Kidney epithelial cell (primary cell): ENCODE measurements at regions not wholly inside any gene's neighbourhood (a gene's known extent, or its start where the extent isn't known, plus 50 kb on each side); places are given as distances from the start of the nearest gene placed in this dataset.

Source experiments
- DNase-seq: peaks from one replicate; pipeline ENCODE4 v3.0.0-alpha.2; 2010; ENCODE audit warnings: low read depth
- H3K27me3 ChIP-seq: 2 replicates; pipeline ENCODE4 v1.6.0; 2011; ENCODE audit warnings: low read length; ENCODE audit not compliant: control insufficient read depth, insufficient read depth
- H3K36me3 ChIP-seq: 2 replicates; pipeline ENCODE4 v1.5.1; 2011; ENCODE audit warnings: low read length; ENCODE audit not compliant: control insufficient read depth, insufficient read depth
- H3K4me3 ChIP-seq: 2 replicates; pipeline ENCODE4 v1.5.1; 2011; ENCODE audit warnings: low read depth, mild to moderate bottlenecking, control low read depth, low read length
- TF ChIP-seq, protein P1 (sequence below): IDR thresholded peaks from 2 replicates; pipeline ENCODE4 v1.5.1; 2011; ENCODE audit warnings: mild to moderate bottlenecking, moderate library complexity, low read length, control low read depth, inconsistent platforms; ENCODE audit not compliant: insufficient read depth, poor library complexity, severe bottlenecking

DNA sequence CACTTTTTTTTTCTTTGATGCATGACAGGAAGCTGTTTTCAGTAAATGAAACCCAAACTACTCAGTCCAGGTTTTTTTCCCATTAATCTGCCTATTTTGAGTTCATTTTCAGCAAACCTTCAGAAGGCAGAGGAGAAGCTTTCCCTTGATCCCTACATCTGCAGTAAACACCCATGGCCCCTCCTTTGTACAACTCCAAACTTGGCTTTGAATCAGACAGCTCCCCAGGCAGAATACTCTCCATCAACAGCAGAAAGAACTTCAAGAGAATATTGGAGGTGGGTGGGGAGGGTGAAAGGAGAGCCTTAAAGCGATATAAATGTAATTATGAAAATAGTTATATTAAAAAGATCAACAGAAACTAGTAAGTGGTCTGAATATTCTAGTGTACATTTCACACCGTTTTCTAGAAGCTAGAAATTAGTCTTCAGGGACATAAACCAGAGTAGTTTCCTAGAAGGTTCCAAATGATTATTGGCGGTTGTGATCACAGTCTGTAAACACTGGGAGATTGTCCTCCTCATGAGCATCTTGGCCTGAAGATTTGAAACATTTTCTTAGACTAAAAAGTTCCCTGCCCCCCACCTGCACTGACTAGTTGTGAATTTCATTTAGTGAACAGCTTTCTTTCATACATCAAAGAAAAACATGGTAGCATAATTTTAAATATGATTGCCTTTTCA is 75.1 kb upstream of the STK39 start:
- no peak for DNase-seq
- TF ChIP-seq, protein P1, sequence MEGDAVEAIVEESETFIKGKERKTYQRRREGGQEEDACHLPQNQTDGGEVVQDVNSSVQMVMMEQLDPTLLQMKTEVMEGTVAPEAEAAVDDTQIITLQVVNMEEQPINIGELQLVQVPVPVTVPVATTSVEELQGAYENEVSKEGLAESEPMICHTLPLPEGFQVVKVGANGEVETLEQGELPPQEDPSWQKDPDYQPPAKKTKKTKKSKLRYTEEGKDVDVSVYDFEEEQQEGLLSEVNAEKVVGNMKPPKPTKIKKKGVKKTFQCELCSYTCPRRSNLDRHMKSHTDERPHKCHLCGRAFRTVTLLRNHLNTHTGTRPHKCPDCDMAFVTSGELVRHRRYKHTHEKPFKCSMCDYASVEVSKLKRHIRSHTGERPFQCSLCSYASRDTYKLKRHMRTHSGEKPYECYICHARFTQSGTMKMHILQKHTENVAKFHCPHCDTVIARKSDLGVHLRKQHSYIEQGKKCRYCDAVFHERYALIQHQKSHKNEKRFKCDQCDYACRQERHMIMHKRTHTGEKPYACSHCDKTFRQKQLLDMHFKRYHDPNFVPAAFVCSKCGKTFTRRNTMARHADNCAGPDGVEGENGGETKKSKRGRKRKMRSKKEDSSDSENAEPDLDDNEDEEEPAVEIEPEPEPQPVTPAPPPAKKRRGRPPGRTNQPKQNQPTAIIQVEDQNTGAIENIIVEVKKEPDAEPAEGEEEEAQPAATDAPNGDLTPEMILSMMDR = no peak
- Histone ChIP-seq H3K27me3 (no peaks in the 10 kb centered on the region), H3K36me3 (no peaks in the 10 kb centered on the region), H3K4me3 (no peak overlapping the region)

- Histone ChIP-seq H3K4me3 (no peak overlapping the region), H3K36me3 (no peaks in the 10 kb centered on the region), H3K27me3 (no peaks in the 10 kb centered on the region)
- TF ChIP-seq, protein P1 = no peak
- DNase-seq = no peak
These were observed 76.2 kb upstream of the STK39 start for GRCh38 chr2:168323529-168324021.

DNA sequence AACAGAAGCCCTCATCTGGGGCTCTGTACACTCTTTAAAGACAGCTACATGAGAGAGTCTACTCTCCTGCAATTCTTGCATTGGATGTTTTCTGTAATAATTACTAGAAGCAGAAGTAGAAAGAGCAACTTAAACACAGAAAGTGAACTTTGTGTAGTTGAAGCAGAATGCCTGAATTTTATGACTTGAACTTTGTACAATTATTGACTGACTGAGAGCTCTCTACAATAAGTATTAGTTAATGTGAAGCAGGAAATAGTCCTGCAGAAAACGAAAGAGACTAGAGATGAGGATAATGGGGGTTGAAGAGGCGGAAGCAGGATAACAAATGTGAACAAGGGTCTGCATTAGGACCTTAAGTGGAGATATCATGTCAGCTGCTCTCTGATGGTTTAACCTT is 79.2 kb upstream of the STK39 start:
- no peak for DNase-seq
- TF ChIP-seq, protein P1 = no peak
- Histone ChIP-seq H3K4me3 (no peak overlapping the region), H3K36me3 (no peaks in the 10 kb centered on the region), H3K27me3 (no peaks in the 10 kb centered on the region)

- no peaks in the 10 kb centered on the region for H3K27me3 ChIP-seq
- TF ChIP-seq, protein P1 = no peak
- no peak for DNase-seq
- no peaks in the 10 kb centered on the region for H3K36me3 ChIP-seq
- no peak overlapping the region for H3K4me3 ChIP-seq
These were observed 79.9 kb upstream of the STK39 start for GRCh38 chr2:168327328-168327727.

- Histone ChIP-seq H3K27me3 (no peaks in the 10 kb centered on the region), H3K36me3 (no peaks in the 10 kb centered on the region), H3K4me3 (no peak overlapping the region)
- DNase-seq = no peak
- TF ChIP-seq, protein P1 = no peak
These were observed 81.0 kb upstream of the STK39 start for GRCh38 chr2:168328421-168328820.
